HCT116 (cell line): ENCODE measurements at regions not wholly inside any gene's neighbourhood (a gene's known extent, or its start where the extent isn't known, plus 50 kb on each side); places are given as distances from the start of the nearest gene placed in this dataset.

Experiments
- ATAC-seq: fragments of 200-7000 bp; cut with Tn5 transposase; 2 replicates; pipeline ENCODE4 v1.9.1; 2020; ENCODE audit warnings: mild to moderate bottlenecking, moderate library complexity
- BruUV-seq: library from RNA; stranded (reverse); fragments of 400-500 nt; replicated peaks from 2 replicates; lab custom pipeline; 2021; lab: Mats Ljungman, UMichigan
- CTCF ChIA-PET: fragments of 300-600 bp; sonication (Branson Sonifier 250); formaldehyde crosslinking; loops from one replicate; lab custom pipeline; 2021; ENCODE audit warnings: antibody characterized with exemption; lab: Charles Lee
- POLR2A ChIA-PET: fragments of 300-600, 350-600 bp; sonication (Branson Sonifier 250); formaldehyde crosslinking; loops from one replicate; lab custom pipeline; 2021; ENCODE audit warnings: antibody characterized with exemption; lab: Charles Lee
- RAD21 ChIA-PET, 2 experiments: fragments of 300-600 bp; sonication (Branson Sonifier 250); formaldehyde crosslinking; loops; one replicate each; lab custom pipeline; 2023; ENCODE audit warnings: low total read pairs in 2 of 2; ENCODE audit not compliant: uncharacterized antibody in 2 of 2, unreplicated experiment in 2 of 2, low non-redundant PET in 1 of 2; lab: Charles Lee
- DNase-seq: peaks from one replicate; pipeline ENCODE4 v3.0.0-alpha.2; 2010; ENCODE audit warnings: low read depth, low spot score
- H2AFZ ChIP-seq: fragments of 200-600 bp; shearing (Covaris generic), sonication (generic); 2 replicates; pipeline ENCODE4 v1.6.1; 2017; ENCODE audit warnings: low read depth, mixed run types, mixed read lengths, antibody characterized with exemption, low read length; ENCODE audit not compliant: poor library complexity, severe bottlenecking
- H3K27ac ChIP-seq: 2 replicates; pipeline ENCODE4 v1.5.1; 2012; ENCODE audit warnings: low read depth, low read length
- H3K27me3 ChIP-seq: fragments of 200-600 bp; sonication (generic); 2 replicates; pipeline ENCODE4 v1.6.1; 2016; ENCODE audit warnings: mixed run types, low read length, mixed read lengths; ENCODE audit not compliant: insufficient read depth
- H3K36me3 ChIP-seq, 2 experiments: fragments of 200-500 bp in 1 of 2; fragments of 200-600 bp in 1 of 2; sonication (Bioruptor generic) in 1 of 2; sonication (generic) in 1 of 2; 2 replicates each; pipeline versions ENCODE4 v1.5.1 to v1.6.1; 2014 to 2016; ENCODE audit warnings: low read length in 2 of 2, inconsistent platforms in 1 of 2, mixed read lengths in 1 of 2, mixed run types in 1 of 2; ENCODE audit not compliant: insufficient read depth in 2 of 2, control insufficient read depth in 1 of 2
- H3K4me1 ChIP-seq, 2 experiments: fragments of 200-600 bp in 1 of 2; sonication (generic) in 1 of 2; 2 replicates each; pipeline versions ENCODE4 v1.5.1 to v1.6.1; 2012 to 2017; ENCODE audit warnings: low read length in 2 of 2, inconsistent platforms in 1 of 2, mild to moderate bottlenecking in 1 of 2, mixed read lengths in 1 of 2, mixed run types in 1 of 2, moderate library complexity in 1 of 2; ENCODE audit not compliant: insufficient read depth in 2 of 2, control insufficient read depth in 1 of 2
- H3K4me2 ChIP-seq: fragments of 200-600 bp; sonication (generic); 2 replicates; pipeline ENCODE4 v1.6.1; 2017; ENCODE audit warnings: mixed run types, low read length, mixed read lengths
- H3K4me3 ChIP-seq, 2 experiments: fragments of 200-600 bp in 1 of 2; sonication (generic) in 1 of 2; replicated peaks in 1 of 2; 2 replicates each; pipeline ENCODE4 v1.5.1; 2011 to 2016; ENCODE audit warnings: low read length in 2 of 2, control low read depth in 1 of 2, low read depth in 1 of 2, mild to moderate bottlenecking in 1 of 2, mixed read lengths in 1 of 2, mixed run types in 1 of 2
- H3K79me2 ChIP-seq: fragments of 200-600 bp; sonication (generic); 2 replicates; pipeline ENCODE4 v1.6.1; 2017; ENCODE audit warnings: mild to moderate bottlenecking, mixed run types, low read length, moderate library complexity, mixed read lengths; ENCODE audit not compliant: insufficient read depth
- H3K9ac ChIP-seq: fragments of 200-600 bp; sonication (generic); 2 replicates; pipeline ENCODE4 v1.6.1; 2016; ENCODE audit warnings: low read length, mixed read lengths
- H3K9me2 ChIP-seq: fragments of 200-600 bp; sonication (generic), shearing (Covaris generic); 2 replicates; pipeline ENCODE4 v1.6.1; 2017; ENCODE audit warnings: mixed run types, mild to moderate bottlenecking, moderate library complexity; ENCODE audit not compliant: insufficient read depth
- H3K9me3 ChIP-seq, 2 experiments: fragments of 200-500 bp in 1 of 2; fragments of 200-600 bp in 1 of 2; sonication (Bioruptor generic) in 1 of 2; sonication (generic) in 1 of 2; 2 replicates each; pipeline ENCODE4 v1.6.1; 2014 to 2017; ENCODE audit warnings: low read length in 2 of 2, mixed read lengths in 2 of 2, inconsistent platforms in 1 of 2, low read depth in 1 of 2, mild to moderate bottlenecking in 1 of 2, mixed run types in 1 of 2, moderate library complexity in 1 of 2; ENCODE audit not compliant: control insufficient read depth in 1 of 2, insufficient read depth in 1 of 2
- H4K20me1 ChIP-seq: fragments of 200-600 bp; sonication (generic), shearing (Covaris generic); 2 replicates; pipeline ENCODE4 v1.6.1; 2017; ENCODE audit warnings: mixed run types, mild to moderate bottlenecking, moderate library complexity; ENCODE audit not compliant: insufficient read depth
- CEBPB ChIP-seq: IDR thresholded peaks from 2 replicates; pipeline ENCODE4 v1.6.1; 2012; ENCODE audit warnings: low read depth
- EGR1 ChIP-seq: IDR thresholded peaks from 2 replicates; pipeline ENCODE4 v1.6.1; 2012; ENCODE audit warnings: low read depth
- EZH2 ChIP-seq: fragments of 200-600 bp; sonication (generic); IDR thresholded peaks from 2 replicates; pipeline ENCODE4 v1.6.1; 2017; ENCODE audit warnings: antibody characterized with exemption, mixed run types
- EZH2phosphoT487 ChIP-seq: fragments of 200-600 bp; IDR thresholded peaks from 2 replicates; pipeline ENCODE4 v1.6.1; 2018; ENCODE audit warnings: antibody characterized with exemption, borderline replicate concordance
- FOSL1 ChIP-seq: IDR thresholded peaks from 2 replicates; pipeline ENCODE4 v1.6.1; 2012; ENCODE audit warnings: low read depth
- POLR2A ChIP-seq: IDR thresholded peaks from 2 replicates; pipeline ENCODE4 v1.7.0; 2011; ENCODE audit warnings: borderline replicate concordance; ENCODE audit not compliant: insufficient read depth, insufficient read length; ENCODE audit errors: extremely low read depth
- POLR2AphosphoS5 ChIP-seq: IDR thresholded peaks from 2 replicates; pipeline ENCODE4 v1.6.1; 2011; ENCODE audit warnings: mild to moderate bottlenecking, low read depth, low read length, moderate library complexity
- RAD21 ChIP-seq: IDR thresholded peaks from 2 replicates; pipeline ENCODE4 v1.6.1; 2012; ENCODE audit warnings: low read depth, mild to moderate bottlenecking
- ZFX ChIP-seq: fragments of 450-650 bp; IDR thresholded peaks from 2 replicates; pipeline ENCODE4 v1.6.1; 2017
- ZNF274 ChIP-seq: fragments of 200-500 bp; sonication (Bioruptor generic); IDR thresholded peaks from 2 replicates; pipeline ENCODE4 v1.6.1; 2014; ENCODE audit warnings: mild to moderate bottlenecking, low read depth, low read length, inconsistent platforms
- intact Hi-C: fragments of 100-400 bp; cut with micrococcal nuclease; formaldehyde crosslinking; loops from 2 replicates; pipeline ENCODE4 v1.10.0; 2022
- TF ChIP-seq, protein P1 (sequence below): IDR thresholded peaks from 2 replicates; pipeline ENCODE4 v1.6.1; 2012; ENCODE audit warnings: low read depth

GRCh38 chr15:81981908-81982307 is 63.9 kb downstream of the MEX3B start:
- CTCF ChIA-PET: no interaction called here
- no peaks in the 10 kb centered on the region for H3K9me2 ChIP-seq

DNA sequence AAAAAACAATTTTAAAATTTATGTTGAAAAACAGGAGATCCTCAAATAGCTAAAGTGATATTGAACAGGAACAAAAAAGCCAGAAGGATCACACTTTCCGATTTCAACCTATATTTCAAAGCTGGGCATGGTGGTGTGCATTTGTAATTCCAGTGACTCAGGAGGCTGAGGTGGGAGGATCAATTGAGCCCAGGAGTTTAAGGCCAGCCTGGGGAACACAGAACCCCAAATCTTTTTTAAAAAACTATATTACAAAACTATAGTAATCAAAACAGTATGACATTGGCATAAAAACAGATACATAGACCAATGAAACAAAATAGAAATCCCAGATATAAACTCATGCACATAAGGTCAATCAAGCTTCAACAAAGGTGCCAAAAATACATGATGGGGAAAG is 68.4 kb downstream of the MEX3B start:
- Histone ChIP-seq H3K4me1 (no peaks in the 10 kb centered on the region), H4K20me1 (no peaks in the 10 kb centered on the region), H3K27me3 (no peaks in the 10 kb centered on the region), H3K9ac (no peak overlapping the region), H3K4me2 (no peak overlapping the region), H3K9me3 (no peaks in the 10 kb centered on the region), H3K4me3 (no peak overlapping the region), H3K27ac (no peak overlapping the region), H3K9me2 (no peaks in the 10 kb centered on the region; the same call in 1 of the 2 replicates), H3K79me2 (no peaks in the 10 kb centered on the region), H3K36me3 (no peaks in the 10 kb centered on the region), H2AFZ (no peak overlapping the region)
- ChIA-PET POLR2A (no interaction called here), CTCF (no interaction called here), RAD21 (no interaction called here)
- no peak for ATAC-seq
- DNase-seq: no peak
- no TSS peak for BruUV-seq
- intact Hi-C loops: no loop called here
- no peak for TF ChIP-seq EZH2
- no peak for TF ChIP-seq CEBPB
- TF ChIP-seq POLR2A: no peak
- TF ChIP-seq POLR2AphosphoS5: no peak
- no peak for TF ChIP-seq RAD21
- TF ChIP-seq, protein P1, sequence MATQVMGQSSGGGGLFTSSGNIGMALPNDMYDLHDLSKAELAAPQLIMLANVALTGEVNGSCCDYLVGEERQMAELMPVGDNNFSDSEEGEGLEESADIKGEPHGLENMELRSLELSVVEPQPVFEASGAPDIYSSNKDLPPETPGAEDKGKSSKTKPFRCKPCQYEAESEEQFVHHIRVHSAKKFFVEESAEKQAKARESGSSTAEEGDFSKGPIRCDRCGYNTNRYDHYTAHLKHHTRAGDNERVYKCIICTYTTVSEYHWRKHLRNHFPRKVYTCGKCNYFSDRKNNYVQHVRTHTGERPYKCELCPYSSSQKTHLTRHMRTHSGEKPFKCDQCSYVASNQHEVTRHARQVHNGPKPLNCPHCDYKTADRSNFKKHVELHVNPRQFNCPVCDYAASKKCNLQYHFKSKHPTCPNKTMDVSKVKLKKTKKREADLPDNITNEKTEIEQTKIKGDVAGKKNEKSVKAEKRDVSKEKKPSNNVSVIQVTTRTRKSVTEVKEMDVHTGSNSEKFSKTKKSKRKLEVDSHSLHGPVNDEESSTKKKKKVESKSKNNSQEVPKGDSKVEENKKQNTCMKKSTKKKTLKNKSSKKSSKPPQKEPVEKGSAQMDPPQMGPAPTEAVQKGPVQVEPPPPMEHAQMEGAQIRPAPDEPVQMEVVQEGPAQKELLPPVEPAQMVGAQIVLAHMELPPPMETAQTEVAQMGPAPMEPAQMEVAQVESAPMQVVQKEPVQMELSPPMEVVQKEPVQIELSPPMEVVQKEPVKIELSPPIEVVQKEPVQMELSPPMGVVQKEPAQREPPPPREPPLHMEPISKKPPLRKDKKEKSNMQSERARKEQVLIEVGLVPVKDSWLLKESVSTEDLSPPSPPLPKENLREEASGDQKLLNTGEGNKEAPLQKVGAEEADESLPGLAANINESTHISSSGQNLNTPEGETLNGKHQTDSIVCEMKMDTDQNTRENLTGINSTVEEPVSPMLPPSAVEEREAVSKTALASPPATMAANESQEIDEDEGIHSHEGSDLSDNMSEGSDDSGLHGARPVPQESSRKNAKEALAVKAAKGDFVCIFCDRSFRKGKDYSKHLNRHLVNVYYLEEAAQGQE: no peak
- TF ChIP-seq ZNF274: no peak

More at GRCh38 chr15:81981908-81982307, 63.9 kb downstream of the MEX3B start:
- Histone ChIP-seq H3K9me3 (no peaks in the 10 kb centered on the region), H3K36me3 (no peaks in the 10 kb centered on the region), H3K9ac (no peak overlapping the region)
- TF ChIP-seq EGR1 (no peak), EZH2 (no peak), EZH2phosphoT487 (no peak), POLR2A (no peak), FOSL1 (no peak), ZFX (no peak)
- TF ChIP-seq, all 23 proteins: peak for 0
- ChIA-PET RAD21 (no interaction called here), POLR2A (no interaction called here)
- Histone ChIP-seq H3K27ac (no peak overlapping the region), H3K27me3 (no peaks in the 10 kb centered on the region), H3K79me2 (no peaks in the 10 kb centered on the region), H3K4me2 (no peak overlapping the region), H2AFZ (no peak overlapping the region), H3K4me1 (no peaks in the 10 kb centered on the region), H3K4me3 (no peak overlapping the region), H4K20me1 (no peaks in the 10 kb centered on the region)
- DNase-seq (no peak), ATAC-seq (no peak)
- BruUV-seq: no TSS peak
- intact Hi-C loops: no loop called here
